ENCODE measurements at regions not wholly inside any gene's neighbourhood (a gene's known extent, or its start where the extent isn't known, plus 50 kb on each side); places are given as distances from the start of the nearest gene placed in this dataset.

GRCh38 chr10:131532745-131533341, 221.3 kb upstream of the TCERG1L start:
- Histone ChIP-seq H3K36me3 (ENCODE audit: control insufficient read depth, insufficient read depth, low read length) (no peaks in the 10 kb centered on the region), H3K4ac (ENCODE audit: low read depth, low read length) (no peak overlapping the region), H3K27me3 (ENCODE audit: insufficient read depth, low read length, poor library complexity) (no peaks in the 10 kb centered on the region), H4K5ac (ENCODE audit: low read length) (no peak overlapping the region), H3K18ac (ENCODE audit: low read length) (no peak overlapping the region), H3K23ac (ENCODE audit: low read length) (no peak overlapping the region), H2AK5ac (ENCODE audit: low read length) (no peak overlapping the region), H2BK120ac (ENCODE audit: low read depth, low read length) (no peak overlapping the region), H2BK15ac (replicated peaks; ENCODE audit: low read depth) (no peak overlapping the region), H4K8ac (ENCODE audit: low read depth, low read length) (no peak overlapping the region), H3K79me2 (ENCODE audit: control insufficient read depth, insufficient read depth, low read length) (no peaks in the 10 kb centered on the region), H3K4me3 (ENCODE audit: low read length) (no peak overlapping the region), H2BK5ac (ENCODE audit: low read length) (no peak overlapping the region), H3K4me1 (ENCODE audit: control insufficient read depth, low read depth, low read length) (no peaks in the 10 kb centered on the region), H3K79me1 (ENCODE audit: low read length) (no peaks in the 10 kb centered on the region), H3K27ac (ENCODE audit: low read depth, low read length) (no peak overlapping the region), H3K56ac (ENCODE audit: low read length) (no peak overlapping the region), H3K9ac (ENCODE audit: low read length) (no peak overlapping the region), H3K4me2 (ENCODE audit: low read length) (no peak overlapping the region)
- DNase-seq = no peak
- no CpG with 5 or more reads among the region's 24 CpGs for WGBS (ENCODE audit: extremely low coverage, insufficient coverage, low lambda C conversion rate)

GRCh38 chr10:131533846-131534526, 222.5 kb upstream of the TCERG1L start:
- Histone ChIP-seq H2AK5ac (ENCODE audit: low read length) (no peak overlapping the region), H3K79me1 (ENCODE audit: low read length) (no peaks in the 10 kb centered on the region), H2BK120ac (ENCODE audit: low read depth, low read length) (no peak overlapping the region), H3K23ac (ENCODE audit: low read length) (no peak overlapping the region), H3K4me1 (ENCODE audit: control insufficient read depth, low read depth, low read length) (no peaks in the 10 kb centered on the region), H3K79me2 (ENCODE audit: control insufficient read depth, insufficient read depth, low read length) (no peaks in the 10 kb centered on the region), H3K4ac (ENCODE audit: low read depth, low read length) (no peak overlapping the region), H2BK15ac (replicated peaks; ENCODE audit: low read depth) (no peak overlapping the region), H3K56ac (ENCODE audit: low read length) (no peak overlapping the region), H3K18ac (ENCODE audit: low read length) (no peak overlapping the region), H2BK5ac (ENCODE audit: low read length) (no peak overlapping the region), H4K8ac (ENCODE audit: low read depth, low read length) (no peak overlapping the region), H3K27me3 (ENCODE audit: insufficient read depth, low read length, poor library complexity) (no peaks in the 10 kb centered on the region), H3K36me3 (ENCODE audit: control insufficient read depth, insufficient read depth, low read length) (no peaks in the 10 kb centered on the region), H3K9ac (ENCODE audit: low read length) (no peak overlapping the region), H3K4me3 (ENCODE audit: low read length) (no peak overlapping the region), H3K27ac (ENCODE audit: low read depth, low read length) (no peak overlapping the region), H3K4me2 (ENCODE audit: low read length) (no peak overlapping the region), H4K5ac (ENCODE audit: low read length) (no peak overlapping the region)
- no peak for DNase-seq
- no CpG with 5 or more reads among the region's 17 CpGs for WGBS (ENCODE audit: extremely low coverage, insufficient coverage, low lambda C conversion rate)

- H2BK5ac ChIP-seq (ENCODE audit: low read length) = no peak overlapping the region
- no peak overlapping the region for H4K5ac ChIP-seq (ENCODE audit: low read length)
- no peak overlapping the region for H3K56ac ChIP-seq (ENCODE audit: low read length)
- H3K27me3 ChIP-seq (ENCODE audit: insufficient read depth, low read length, poor library complexity) = no peaks in the 10 kb centered on the region
- H3K23ac ChIP-seq (ENCODE audit: low read length) = no peak overlapping the region
- H3K4me3 ChIP-seq (ENCODE audit: low read length) = no peak overlapping the region
- WGBS (ENCODE audit: extremely low coverage, insufficient coverage, low lambda C conversion rate) = no CpG with 5 or more reads among the region's 11 CpGs
- H4K8ac ChIP-seq (ENCODE audit: low read depth, low read length) = no peak overlapping the region
- H3K27ac ChIP-seq (ENCODE audit: low read depth, low read length) = no peak overlapping the region
- H3K18ac ChIP-seq (ENCODE audit: low read length) = no peak overlapping the region
- no peak overlapping the region for H2BK15ac ChIP-seq (replicated peaks; ENCODE audit: low read depth)
- H3K36me3 ChIP-seq (ENCODE audit: control insufficient read depth, insufficient read depth, low read length) = no peaks in the 10 kb centered on the region
- DNase-seq = no peak
- no peak overlapping the region for H3K4me2 ChIP-seq (ENCODE audit: low read length)
- no peak overlapping the region for H2BK120ac ChIP-seq (ENCODE audit: low read depth, low read length)
- no peak overlapping the region for H2AK5ac ChIP-seq (ENCODE audit: low read length)
- H3K79me1 ChIP-seq (ENCODE audit: low read length) = no peaks in the 10 kb centered on the region
- no peaks in the 10 kb centered on the region for H3K4me1 ChIP-seq (ENCODE audit: control insufficient read depth, low read depth, low read length)
- H3K79me2 ChIP-seq (ENCODE audit: control insufficient read depth, insufficient read depth, low read length) = no peaks in the 10 kb centered on the region
- no peak overlapping the region for H3K4ac ChIP-seq (ENCODE audit: low read depth, low read length)
- H3K9ac ChIP-seq (ENCODE audit: low read length) = no peak overlapping the region
Observed at GRCh38 chr10:131534836-131535235, 223.3 kb upstream of the TCERG1L start.

- DNase-seq = no peak
- Histone ChIP-seq H3K79me2 (ENCODE audit: control insufficient read depth, insufficient read depth, low read length) (no peaks in the 10 kb centered on the region), H4K5ac (ENCODE audit: low read length) (no peak overlapping the region), H2BK120ac (ENCODE audit: low read depth, low read length) (no peak overlapping the region), H3K79me1 (ENCODE audit: low read length) (no peaks in the 10 kb centered on the region), H3K4me2 (ENCODE audit: low read length) (no peak overlapping the region), H3K56ac (ENCODE audit: low read length) (no peak overlapping the region), H3K27me3 (ENCODE audit: insufficient read depth, low read length, poor library complexity) (no peaks in the 10 kb centered on the region), H3K36me3 (ENCODE audit: control insufficient read depth, insufficient read depth, low read length) (no peaks in the 10 kb centered on the region), H3K4ac (ENCODE audit: low read depth, low read length) (no peak overlapping the region), H3K4me3 (ENCODE audit: low read length) (no peak overlapping the region), H3K23ac (ENCODE audit: low read length) (no peak overlapping the region), H3K27ac (ENCODE audit: low read depth, low read length) (no peak overlapping the region), H2AK5ac (ENCODE audit: low read length) (no peak overlapping the region), H2BK15ac (replicated peaks; ENCODE audit: low read depth) (no peak overlapping the region), H2BK5ac (ENCODE audit: low read length) (no peak overlapping the region), H3K18ac (ENCODE audit: low read length) (no peak overlapping the region), H4K8ac (ENCODE audit: low read depth, low read length) (no peak overlapping the region), H3K4me1 (ENCODE audit: control insufficient read depth, low read depth, low read length) (no peaks in the 10 kb centered on the region), H3K9ac (ENCODE audit: low read length) (no peak overlapping the region)
- WGBS (ENCODE audit: extremely low coverage, insufficient coverage, low lambda C conversion rate) = no CpG with 5 or more reads among the region's 15 CpGs
Observed at GRCh38 chr10:131536676-131537075, 225.2 kb upstream of the TCERG1L start.

- no peak overlapping the region for H4K8ac ChIP-seq (ENCODE audit: low read depth, low read length)
- H2BK5ac ChIP-seq (ENCODE audit: low read length) = no peak overlapping the region
- H3K9ac ChIP-seq (ENCODE audit: low read length) = no peak overlapping the region
- H4K5ac ChIP-seq (ENCODE audit: low read length) = no peak overlapping the region
- H3K27me3 ChIP-seq (ENCODE audit: insufficient read depth, low read length, poor library complexity) = no peaks in the 10 kb centered on the region
- H3K4me2 ChIP-seq (ENCODE audit: low read length) = no peak overlapping the region
- H3K23ac ChIP-seq (ENCODE audit: low read length) = no peak overlapping the region
- H3K18ac ChIP-seq (ENCODE audit: low read length) = no peak overlapping the region
- H3K27ac ChIP-seq (ENCODE audit: low read depth, low read length) = no peak overlapping the region
- no peak overlapping the region for H2AK5ac ChIP-seq (ENCODE audit: low read length)
- no peak overlapping the region for H2BK120ac ChIP-seq (ENCODE audit: low read depth, low read length)
- H3K36me3 ChIP-seq (ENCODE audit: control insufficient read depth, insufficient read depth, low read length) = no peaks in the 10 kb centered on the region
- H2BK15ac ChIP-seq (replicated peaks; ENCODE audit: low read depth) = no peak overlapping the region
- no peak overlapping the region for H3K4ac ChIP-seq (ENCODE audit: low read depth, low read length)
- WGBS (ENCODE audit: extremely low coverage, insufficient coverage, low lambda C conversion rate) = no CpG with 5 or more reads among the region's 1 CpG
- H3K4me1 ChIP-seq (ENCODE audit: control insufficient read depth, low read depth, low read length) = no peaks in the 10 kb centered on the region
- H3K4me3 ChIP-seq (ENCODE audit: low read length) = no peak overlapping the region
- no peaks in the 10 kb centered on the region for H3K79me1 ChIP-seq (ENCODE audit: low read length)
- no peak overlapping the region for H3K56ac ChIP-seq (ENCODE audit: low read length)
- DNase-seq = no peak
- H3K79me2 ChIP-seq (ENCODE audit: control insufficient read depth, insufficient read depth, low read length) = no peaks in the 10 kb centered on the region
Observed at GRCh38 chr10:131537281-131537680, 225.8 kb upstream of the TCERG1L start.

- no peak overlapping the region for H2BK5ac ChIP-seq (ENCODE audit: low read length)
- no peak overlapping the region for H3K4me3 ChIP-seq (ENCODE audit: low read length)
- no peak overlapping the region for H2BK15ac ChIP-seq (replicated peaks; ENCODE audit: low read depth)
- no peaks in the 10 kb centered on the region for H3K36me3 ChIP-seq (ENCODE audit: control insufficient read depth, insufficient read depth, low read length)
- no peak overlapping the region for H4K8ac ChIP-seq (ENCODE audit: low read depth, low read length)
- no peaks in the 10 kb centered on the region for H3K4me1 ChIP-seq (ENCODE audit: control insufficient read depth, low read depth, low read length)
- H3K9ac ChIP-seq (ENCODE audit: low read length) = no peak overlapping the region
- no CpG with 5 or more reads among the region's 8 CpGs for WGBS (ENCODE audit: extremely low coverage, insufficient coverage, low lambda C conversion rate)
- H3K23ac ChIP-seq (ENCODE audit: low read length) = no peak overlapping the region
- H2BK120ac ChIP-seq (ENCODE audit: low read depth, low read length) = no peak overlapping the region
- no peak overlapping the region for H3K4ac ChIP-seq (ENCODE audit: low read depth, low read length)
- DNase-seq = no peak
- no peak overlapping the region for H4K5ac ChIP-seq (ENCODE audit: low read length)
- no peak overlapping the region for H3K18ac ChIP-seq (ENCODE audit: low read length)
- no peak overlapping the region for H2AK5ac ChIP-seq (ENCODE audit: low read length)
- no peaks in the 10 kb centered on the region for H3K79me2 ChIP-seq (ENCODE audit: control insufficient read depth, insufficient read depth, low read length)
- no peak overlapping the region for H3K27ac ChIP-seq (ENCODE audit: low read depth, low read length)
- no peaks in the 10 kb centered on the region for H3K27me3 ChIP-seq (ENCODE audit: insufficient read depth, low read length, poor library complexity)
- H3K4me2 ChIP-seq (ENCODE audit: low read length) = no peak overlapping the region
- H3K79me1 ChIP-seq (ENCODE audit: low read length) = no peaks in the 10 kb centered on the region
- H3K56ac ChIP-seq (ENCODE audit: low read length) = no peak overlapping the region
Observed at GRCh38 chr10:131544495-131544894, 233.0 kb upstream of the TCERG1L start.
